Panc1 (cell line): ENCODE measurements at regions not wholly inside any gene's neighbourhood (a gene's known extent, or its start where the extent isn't known, plus 50 kb on each side); places are given as distances from the start of the nearest gene placed in this dataset.

Experiments used
- ATAC-seq: fragments of 200-7000 bp; cut with Tn5 transposase; 2 replicates; pipeline ENCODE4 v1.9.1; 2020; ENCODE audit warnings: mild to moderate bottlenecking, moderate library complexity
- BruUV-seq: library from RNA; stranded (reverse); fragments of 400-500 nt; replicated peaks from 2 replicates; lab custom pipeline; 2021; lab: Mats Ljungman, UMichigan
- CTCF ChIA-PET: fragments of 300-600 bp; sonication (Branson Sonifier 250); formaldehyde crosslinking; loops from one replicate; lab custom pipeline; 2022; ENCODE audit warnings: antibody characterized with exemption; lab: Charles Lee
- POLR2A ChIA-PET: fragments of 300-600 bp; sonication (Branson Sonifier 250); formaldehyde crosslinking; loops from one replicate; lab custom pipeline; 2022; ENCODE audit warnings: antibody characterized with exemption; lab: Charles Lee
- DNase-seq: peaks from one replicate; pipeline ENCODE4 v3.0.0-alpha.2; 2010; ENCODE audit warnings: low read depth, low spot score
- H3K27ac ChIP-seq: 2 replicates; pipeline ENCODE4 v1.5.1; 2011; ENCODE audit warnings: mild to moderate bottlenecking, low read length, inconsistent platforms
- H3K27me3 ChIP-seq: fragments of 200-500 bp; sonication (Bioruptor generic); 2 replicates; pipeline ENCODE4 v1.6.0; 2014; ENCODE audit warnings: low read length, inconsistent platforms; ENCODE audit not compliant: control insufficient read depth, insufficient read depth
- H3K36me3 ChIP-seq: fragments of 200-500 bp; sonication (Bioruptor generic); 2 replicates; pipeline ENCODE4 v1.5.1; 2014; ENCODE audit warnings: inconsistent platforms, mild to moderate bottlenecking, low read length, moderate library complexity; ENCODE audit not compliant: control insufficient read depth, insufficient read depth
- H3K4me1 ChIP-seq: 2 replicates; pipeline ENCODE4 v1.5.1; 2011; ENCODE audit warnings: inconsistent platforms, mild to moderate bottlenecking, low read length, moderate library complexity; ENCODE audit not compliant: control insufficient read depth, insufficient read depth
- H3K4me3 ChIP-seq, 2 experiments: 2 replicates each; pipeline ENCODE4 v1.5.1; 2011 to 2012; ENCODE audit warnings: low read depth in 2 of 2, low read length in 2 of 2, mild to moderate bottlenecking in 2 of 2, inconsistent platforms in 1 of 2, moderate library complexity in 1 of 2
- H3K9me3 ChIP-seq: fragments of 200-500 bp; sonication (Bioruptor generic); 2 replicates; pipeline ENCODE4 v1.5.1; 2014; ENCODE audit warnings: low read depth, mild to moderate bottlenecking, inconsistent platforms, low read length, moderate library complexity; ENCODE audit not compliant: control insufficient read depth, insufficient read depth
- CTCF ChIP-seq: fragments of 450-650 bp; IDR thresholded peaks from 2 replicates; pipeline ENCODE4 v1.5.1; 2017; ENCODE audit warnings: mild to moderate bottlenecking
- POLR2AphosphoS5 ChIP-seq: IDR thresholded peaks from 2 replicates; pipeline ENCODE4 v1.6.1; 2012; ENCODE audit warnings: mild to moderate bottlenecking, low read depth, low read length, moderate library complexity
- REST ChIP-seq, 2 experiments: IDR thresholded peaks; 2 replicates each; pipeline ENCODE4 v1.6.1; 2011 to 2012; ENCODE audit warnings: low read depth in 2 of 2, control low read depth in 1 of 2, low read length in 1 of 2, mild to moderate bottlenecking in 1 of 2, moderate library complexity in 1 of 2; ENCODE audit not compliant: insufficient read depth in 1 of 2
- SIN3A ChIP-seq: IDR thresholded peaks from 2 replicates; pipeline ENCODE4 v1.6.1; 2012; ENCODE audit warnings: low read depth, mild to moderate bottlenecking, low read length, moderate library complexity, borderline replicate concordance; ENCODE audit not compliant: insufficient read depth
- TCF7L2 ChIP-seq: IDR thresholded peaks from 2 replicates; pipeline ENCODE4 v1.6.1; 2011; ENCODE audit warnings: mild to moderate bottlenecking, low read depth, low read length, inconsistent platforms
- in situ Hi-C: cut with HindIII; loops from 2 replicates; pipeline ENCODE4 v1.10.0; 2016; ENCODE audit warnings: low sequenced_read_pairs, low pct_unique_long_range_greater_than_20kb
- intact Hi-C: fragments of 100-400 bp; cut with micrococcal nuclease; formaldehyde crosslinking; loops from one replicate; pipeline ENCODE4 v1.10.0; 2022; ENCODE audit not compliant: unreplicated experiment

GRCh38 chr11:69582756-69583467 is 58.0 kb upstream of the CCND1 start:
- Histone ChIP-seq H3K27ac (no peak overlapping the region), H3K4me1 (no peaks in the 10 kb centered on the region), H3K27me3 (no peaks in the 10 kb centered on the region), H3K4me3 (no peak overlapping the region), H3K36me3 (no peaks in the 10 kb centered on the region), H3K9me3 (no peaks in the 10 kb centered on the region)
- POLR2A ChIA-PET, result no interaction called here
- intact Hi-C loops (no loop called here), in situ Hi-C loops (no loop called here)
- ATAC-seq, result no peak
- DNase-seq, result no peak
- TF ChIP-seq TCF7L2 (no peak), REST (IDR thresholded peaks at IDR 0.05; ENCODE audit: insufficient read depth in 1 of 2, low read depth in 2 of 2, low read length in 1 of 2) (no peak), CTCF (no peak), POLR2AphosphoS5 (no peak), SIN3A (no peak)
- BruUV-seq, result no TSS peak
- CTCF ChIA-PET, result interaction anchor here (0.6 kb wide), 1 partner anchor 104 kb away, joined by 9 read pairs; no protein-coding TSS in a partner anchor

- Histone ChIP-seq H3K4me3 (no peak overlapping the region), H3K4me1 (peaks cover 3% of the 10 kb centered on the region; the same call in 1 of the 2 replicates), H3K27me3 (no peaks in the 10 kb centered on the region), H3K36me3 (no peaks in the 10 kb centered on the region), H3K27ac (no peak overlapping the region), H3K9me3 (no peaks in the 10 kb centered on the region)
- TF ChIP-seq TCF7L2, result no peak
- CTCF ChIA-PET, result no interaction called here
- intact Hi-C loops, result no loop called here
- POLR2A ChIA-PET, result no interaction called here
- BruUV-seq, result no TSS peak
- in situ Hi-C loops, result no loop called here
- no peak for DNase-seq
- ATAC-seq, result no peak
Observed at GRCh38 chr11:69584160-69584559, 56.8 kb upstream of the CCND1 start.

GRCh38 chr11:69585385-69585784 is 55.6 kb upstream of the CCND1 start:
- Histone ChIP-seq H3K27ac (no peak overlapping the region), H3K36me3 (no peaks in the 10 kb centered on the region), H3K9me3 (no peaks in the 10 kb centered on the region), H3K27me3 (no peaks in the 10 kb centered on the region), H3K4me3 (no peak overlapping the region), H3K4me1 (peaks cover 3% of the 10 kb centered on the region; the same call in 1 of the 2 replicates)
- DNase-seq, result no peak
- POLR2A ChIA-PET, result no interaction called here
- in situ Hi-C loops, result no loop called here
- CTCF ChIA-PET, result no interaction called here
- intact Hi-C loops, result no loop called here
- no TSS peak for BruUV-seq
- no peak for ATAC-seq
- no peak for TF ChIP-seq POLR2AphosphoS5
- no peak for TF ChIP-seq REST (IDR thresholded peaks at IDR 0.05; ENCODE audit: insufficient read depth in 1 of 2, low read depth in 2 of 2, low read length in 1 of 2)
- TF ChIP-seq SIN3A, result no peak
- TF ChIP-seq TCF7L2, result no peak
- no peak for TF ChIP-seq CTCF
